GM19397 (cell line): ENCODE measurements at regions not wholly inside any gene's neighbourhood (a gene's known extent, or its start where the extent isn't known, plus 50 kb on each side); places are given as distances from the start of the nearest gene placed in this dataset.

Source experiments
- ATAC-seq: cut with Tn5 transposase; IDR thresholded peaks from one replicate; pipeline ENCODE4 v1.9.1; 2021; ENCODE audit warnings: mild to moderate bottlenecking, moderate library complexity; ENCODE audit not compliant: unreplicated experiment

GRCh38 chr6:91631227-91631626 is 1044.4 kb upstream of the MAP3K7 start:
- no peak for ATAC-seq

GRCh38 chr6:91626911-91627310 is 1040.0 kb upstream of the MAP3K7 start:
- ATAC-seq: no peak

DNA sequence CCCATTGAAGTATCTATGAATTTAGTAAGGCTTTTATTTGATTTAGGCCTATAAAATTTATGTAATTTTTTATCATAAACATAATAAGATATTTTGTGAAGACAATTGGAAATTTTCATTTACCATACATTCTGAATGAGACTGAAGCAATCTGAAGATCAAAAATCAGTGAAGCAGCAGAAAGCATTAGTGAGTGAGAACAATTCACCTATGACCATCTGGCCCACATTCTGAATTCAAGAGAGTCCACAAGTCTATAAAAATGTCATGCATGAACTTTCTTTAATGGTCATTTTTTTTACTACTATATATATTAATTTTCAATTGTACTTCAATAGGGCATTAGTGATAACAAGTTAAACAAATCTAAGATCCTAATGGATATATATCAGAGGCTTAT is 1026.6 kb upstream of the MAP3K7 start:
- no peak for ATAC-seq

DNA sequence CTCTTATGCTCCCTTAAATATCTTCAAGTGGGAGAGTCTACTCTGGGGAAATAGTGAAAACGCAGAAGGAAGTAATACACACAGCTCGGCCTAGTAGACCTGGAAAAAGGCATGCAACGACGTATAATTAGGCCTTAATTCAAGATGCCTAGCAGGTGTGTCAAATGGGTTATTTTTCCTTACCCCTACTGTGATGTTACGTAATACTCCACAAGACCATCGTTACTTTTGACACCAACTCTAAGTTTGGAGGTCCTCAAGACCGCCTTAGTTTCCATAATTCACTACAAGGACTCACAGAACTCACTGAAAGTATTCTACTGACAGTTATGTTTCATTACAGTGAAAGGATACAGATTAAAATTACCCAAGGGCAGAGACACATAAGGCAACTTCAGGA is 1024.3 kb upstream of the MAP3K7 start:
- no peak for ATAC-seq

DNA sequence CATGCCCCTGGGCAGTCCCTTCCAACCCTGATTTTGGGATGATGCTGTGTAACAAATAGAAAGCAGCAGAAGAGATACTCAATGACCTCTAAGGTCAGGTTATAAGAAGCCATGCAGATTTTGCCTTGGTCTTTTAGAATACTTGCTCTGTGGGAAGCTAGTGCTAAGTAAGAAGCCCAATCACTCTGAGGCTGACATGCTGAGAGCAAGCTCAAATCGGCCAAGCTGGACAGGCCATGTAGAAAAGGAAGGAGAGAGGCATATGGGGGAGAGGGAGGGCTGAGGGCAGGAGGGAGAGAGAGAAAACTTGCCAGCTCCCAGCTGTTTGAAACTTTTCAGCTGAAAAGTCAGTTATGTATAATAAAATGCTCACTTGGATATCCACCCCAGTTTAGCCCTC is 1021.6 kb upstream of the MAP3K7 start:
- no peak for ATAC-seq

GRCh38 chr6:91606148-91606901 is 1019.5 kb upstream of the MAP3K7 start:
- no peak for ATAC-seq

DNA sequence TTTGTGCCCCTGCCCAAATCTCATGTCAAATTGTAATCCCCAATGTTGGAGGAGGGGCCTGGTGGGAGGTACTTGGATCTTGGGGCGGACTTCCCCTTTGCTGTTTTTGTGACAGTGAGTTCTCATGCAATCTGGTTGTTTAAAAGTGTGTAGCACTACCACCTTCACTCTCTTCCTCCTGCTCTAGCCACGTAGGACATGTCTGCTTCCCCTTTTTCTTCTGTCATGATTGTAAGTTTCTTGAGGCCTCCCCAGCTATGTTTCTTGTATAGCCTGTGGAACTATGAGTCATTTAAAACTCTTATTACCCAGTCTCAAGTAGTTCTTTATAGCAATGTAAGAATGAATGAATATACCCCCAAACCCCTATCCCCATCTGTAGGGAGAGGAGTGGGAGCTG is 1013.7 kb upstream of the MAP3K7 start:
- no peak for ATAC-seq

- ATAC-seq: no peak
These were observed 1003.3 kb upstream of the MAP3K7 start for GRCh38 chr6:91590191-91590590.

DNA sequence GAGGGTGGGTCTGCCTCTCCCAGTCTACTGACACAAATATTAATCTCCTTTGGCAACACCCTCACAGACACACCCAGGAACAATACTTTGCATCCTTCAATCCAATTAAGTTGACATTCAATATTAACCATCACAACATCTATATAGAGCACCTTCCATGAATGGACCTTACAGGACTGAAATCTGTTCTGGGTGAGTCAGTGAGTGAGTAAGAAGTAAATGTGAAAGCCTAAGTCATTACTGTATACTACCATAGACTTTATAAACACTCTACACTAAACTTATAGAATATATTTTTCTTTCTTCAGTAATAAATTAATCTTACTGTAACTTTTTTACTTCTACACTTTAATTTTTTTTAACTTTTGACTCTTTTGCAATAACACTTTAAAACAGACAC is 993.8 kb upstream of the MAP3K7 start:
- no peak for ATAC-seq

GRCh38 chr6:91575032-91575431 is 988.2 kb upstream of the MAP3K7 start:
- peak; percentile 85 for ATAC-seq

- ATAC-seq: no peak
These were observed 987.0 kb upstream of the MAP3K7 start for GRCh38 chr6:91573826-91574416.

DNA sequence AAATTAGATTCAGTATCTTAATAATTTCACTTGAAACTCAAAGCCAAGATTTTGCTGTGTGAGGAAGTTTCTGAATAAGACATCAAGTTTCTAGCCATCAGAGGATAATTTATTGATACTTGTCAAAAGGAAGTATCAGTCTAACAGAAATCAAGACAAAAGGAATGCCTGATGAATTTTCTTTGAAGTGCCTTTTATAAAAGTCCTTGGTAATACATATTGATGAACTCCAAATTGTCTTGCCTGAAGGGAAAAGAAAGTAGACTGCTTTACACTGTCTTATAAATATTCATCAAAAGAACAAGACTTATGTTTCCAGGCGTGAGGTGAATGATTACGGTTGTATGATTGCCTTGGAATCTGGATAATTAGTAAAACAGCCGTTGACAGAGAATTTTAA is 986.0 kb upstream of the MAP3K7 start:
- no peak for ATAC-seq

GRCh38 chr6:91569071-91569470 is 982.2 kb upstream of the MAP3K7 start:
- ATAC-seq: no peak

DNA sequence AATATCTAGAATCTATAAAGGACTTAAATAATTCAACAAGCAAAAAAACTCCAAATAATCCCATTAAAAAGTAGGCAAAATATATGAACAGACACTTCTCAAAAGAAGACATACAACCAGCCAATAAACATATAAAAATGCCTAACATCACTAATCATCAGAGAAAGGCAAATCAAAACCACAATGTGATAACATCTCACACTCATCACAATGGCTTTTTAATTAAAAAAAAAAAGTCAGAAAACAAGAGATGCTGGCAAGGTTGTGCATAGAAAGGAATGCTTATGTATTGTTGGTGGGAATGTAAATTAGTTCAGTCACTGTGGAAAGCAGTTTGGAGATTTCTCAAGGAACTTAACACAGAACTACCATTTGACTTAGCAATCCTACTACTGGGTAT is 979.6 kb upstream of the MAP3K7 start:
- no peak for ATAC-seq

GRCh38 chr6:91565207-91565606 is 978.3 kb upstream of the MAP3K7 start:
- ATAC-seq: no peak

- no peak for ATAC-seq
These were observed 976.1 kb upstream of the MAP3K7 start for GRCh38 chr6:91562955-91563354.

GRCh38 chr6:91560409-91560808 is 973.5 kb upstream of the MAP3K7 start:
- ATAC-seq: no peak

DNA sequence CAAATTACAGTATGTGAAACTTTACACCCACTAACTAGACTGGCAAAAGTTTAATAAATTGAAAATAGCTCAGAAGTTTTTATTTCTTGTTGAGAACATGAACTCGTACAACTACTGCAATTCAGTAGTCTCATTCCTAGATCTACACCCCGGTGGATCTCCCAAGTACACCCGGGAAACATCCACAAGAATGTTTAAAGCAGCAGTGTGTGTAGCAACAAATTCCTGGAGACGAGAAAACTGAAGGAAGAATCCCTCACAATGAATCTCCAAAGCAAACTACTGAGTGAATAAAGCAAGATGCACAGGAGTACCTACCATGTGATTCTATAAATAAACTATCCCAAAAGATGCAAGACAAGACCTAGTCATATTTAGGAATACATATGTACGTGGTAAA is 954.0 kb upstream of the MAP3K7 start:
- ATAC-seq: no peak

DNA sequence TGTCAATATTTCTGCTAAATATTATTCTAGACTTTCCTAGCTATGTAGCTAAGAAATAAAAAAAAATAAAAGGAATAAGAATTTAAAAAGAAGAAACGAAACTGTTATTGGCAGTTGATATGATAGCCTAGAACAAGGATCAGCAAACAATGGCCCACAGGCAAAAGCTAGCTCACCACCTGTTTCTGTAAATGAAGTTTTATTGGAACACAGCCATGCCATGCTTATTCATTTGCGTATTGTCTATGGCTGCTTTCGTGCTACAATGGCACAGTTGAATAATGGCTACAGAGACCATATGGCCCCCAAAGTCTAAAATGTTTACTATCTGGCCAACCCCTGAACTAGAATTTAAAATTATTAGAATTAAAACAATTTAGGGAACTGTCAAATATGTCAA is 952.6 kb upstream of the MAP3K7 start:
- no peak for ATAC-seq

- ATAC-seq: no peak
These were observed 951.8 kb upstream of the MAP3K7 start for GRCh38 chr6:91538622-91539021.

DNA sequence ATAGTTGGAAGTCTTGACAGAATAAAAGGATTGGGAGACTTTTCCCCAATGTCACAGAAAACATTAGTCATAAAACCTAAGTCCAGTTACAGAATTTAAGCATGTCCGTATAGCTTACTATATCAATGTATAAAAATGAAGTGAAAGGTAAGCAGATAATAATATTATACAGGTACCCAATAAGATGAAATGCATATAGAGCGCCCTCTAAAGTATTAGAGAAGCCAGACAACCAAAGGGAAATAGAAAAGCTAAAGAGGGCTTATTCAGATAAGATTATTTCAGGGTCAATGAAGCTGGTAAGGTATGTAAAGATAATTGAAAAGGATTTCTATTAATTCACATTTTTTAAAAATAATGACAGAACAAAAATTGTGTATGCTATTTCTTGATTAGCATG is 947.7 kb upstream of the MAP3K7 start:
- ATAC-seq: no peak

DNA sequence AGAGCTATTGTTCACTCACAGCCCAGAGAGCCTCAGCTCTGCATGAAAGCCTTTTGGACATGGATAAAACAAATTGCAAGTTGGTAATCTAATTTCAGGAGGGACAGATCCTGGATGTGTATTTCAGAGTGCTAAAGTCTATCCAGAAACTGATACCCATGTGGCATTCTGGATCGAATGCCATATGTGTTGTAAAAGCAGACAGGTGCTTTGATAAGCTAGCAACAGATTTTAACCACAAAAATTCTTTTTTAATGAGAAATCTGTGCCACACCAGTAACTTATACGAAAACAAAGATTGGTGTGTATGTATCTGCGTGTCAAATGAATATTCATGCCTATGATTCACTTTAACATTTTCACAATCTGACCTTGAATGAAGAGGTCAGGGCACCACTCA is 936.6 kb upstream of the MAP3K7 start:
- no peak for ATAC-seq

DNA sequence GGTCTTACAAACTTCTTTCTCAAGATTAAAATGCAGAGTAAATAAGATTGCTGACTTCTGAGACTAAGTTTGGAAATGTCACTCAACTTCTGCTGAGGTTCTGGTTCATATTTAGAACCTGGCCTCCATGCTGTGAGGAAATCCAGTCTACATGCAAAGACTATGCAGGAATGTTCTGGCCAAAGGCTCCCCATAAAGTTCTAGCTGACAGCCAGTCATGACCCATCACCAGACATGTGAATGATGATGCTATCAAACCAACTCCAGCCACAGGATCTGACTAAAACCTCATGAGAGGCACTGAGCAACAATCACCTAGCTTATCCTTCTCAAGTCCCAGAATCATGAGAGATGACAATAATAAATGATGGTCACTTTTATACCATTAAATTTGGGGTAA is 935.1 kb upstream of the MAP3K7 start:
- ATAC-seq: no peak
